ENCODE measurements at regions not wholly inside any gene's neighbourhood (a gene's known extent, or its start where the extent isn't known, plus 50 kb on each side); places are given as distances from the start of the nearest gene placed in this dataset.

- TF ChIP-seq ZBTB2 (CRISPR knock-in tag; IDR thresholded peaks at IDR 0.05; ENCODE audit: low read depth) (no peak), NR1H2 (CRISPR knock-in tag; IDR thresholded peaks at IDR 0.05; ENCODE audit: borderline replicate concordance, low read depth) (no peak), ZNF274 (CRISPR knock-in tag; IDR thresholded peaks at IDR 0.05) (no peak)
- TF ChIP-seq, protein P1, sequence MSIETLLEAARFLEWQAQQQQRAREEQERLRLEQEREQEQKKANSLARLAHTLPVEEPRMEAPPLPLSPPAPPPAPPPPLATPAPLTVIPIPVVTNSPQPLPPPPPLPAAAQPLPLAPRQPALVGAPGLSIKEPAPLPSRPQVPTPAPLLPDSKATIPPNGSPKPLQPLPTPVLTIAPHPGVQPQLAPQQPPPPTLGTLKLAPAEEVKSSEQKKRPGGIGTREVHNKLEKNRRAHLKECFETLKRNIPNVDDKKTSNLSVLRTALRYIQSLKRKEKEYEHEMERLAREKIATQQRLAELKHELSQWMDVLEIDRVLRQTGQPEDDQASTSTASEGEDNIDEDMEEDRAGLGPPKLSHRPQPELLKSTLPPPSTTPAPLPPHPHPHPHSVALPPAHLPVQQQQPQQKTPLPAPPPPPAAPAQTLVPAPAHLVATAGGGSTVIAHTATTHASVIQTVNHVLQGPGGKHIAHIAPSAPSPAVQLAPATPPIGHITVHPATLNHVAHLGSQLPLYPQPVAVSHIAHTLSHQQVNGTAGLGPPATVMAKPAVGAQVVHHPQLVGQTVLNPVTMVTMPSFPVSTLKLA (IDR thresholded peaks at IDR 0.05), result no peak
- TF ChIP-seq, protein P2, sequence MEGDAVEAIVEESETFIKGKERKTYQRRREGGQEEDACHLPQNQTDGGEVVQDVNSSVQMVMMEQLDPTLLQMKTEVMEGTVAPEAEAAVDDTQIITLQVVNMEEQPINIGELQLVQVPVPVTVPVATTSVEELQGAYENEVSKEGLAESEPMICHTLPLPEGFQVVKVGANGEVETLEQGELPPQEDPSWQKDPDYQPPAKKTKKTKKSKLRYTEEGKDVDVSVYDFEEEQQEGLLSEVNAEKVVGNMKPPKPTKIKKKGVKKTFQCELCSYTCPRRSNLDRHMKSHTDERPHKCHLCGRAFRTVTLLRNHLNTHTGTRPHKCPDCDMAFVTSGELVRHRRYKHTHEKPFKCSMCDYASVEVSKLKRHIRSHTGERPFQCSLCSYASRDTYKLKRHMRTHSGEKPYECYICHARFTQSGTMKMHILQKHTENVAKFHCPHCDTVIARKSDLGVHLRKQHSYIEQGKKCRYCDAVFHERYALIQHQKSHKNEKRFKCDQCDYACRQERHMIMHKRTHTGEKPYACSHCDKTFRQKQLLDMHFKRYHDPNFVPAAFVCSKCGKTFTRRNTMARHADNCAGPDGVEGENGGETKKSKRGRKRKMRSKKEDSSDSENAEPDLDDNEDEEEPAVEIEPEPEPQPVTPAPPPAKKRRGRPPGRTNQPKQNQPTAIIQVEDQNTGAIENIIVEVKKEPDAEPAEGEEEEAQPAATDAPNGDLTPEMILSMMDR (CRISPR knock-in tag; IDR thresholded peaks at IDR 0.05), result no peak
Measured at GRCh38 chr4:116522922-116523321, 562.5 kb downstream of the TRAM1L1 start.

All from HepG2 (cell line).